ENCODE measurements at regions not wholly inside any gene's neighbourhood (a gene's known extent, or its start where the extent isn't known, plus 50 kb on each side); places are given as distances from the start of the nearest gene placed in this dataset.
A peak's percentile ranks its signal among the peaks of the same experiment; 100 is the strongest.

GRCh38 chr12:105699209-105699608 lies 368.7 kb downstream of the C12orf75 start:
- no peak for DNase-seq
- intact Hi-C loops (cut with DNase I, micrococcal nuclease), result no loop called here

GRCh38 chr12:105704787-105705186 lies 374.3 kb downstream of the C12orf75 start:
- Histone ChIP-seq H3K9me3 (no peaks in the 10 kb centered on the region), H3K4me3 (no peak overlapping the region), H3K36me3 (ENCODE audit: low read depth) (no peaks in the 10 kb centered on the region), H3K4me1 (ENCODE audit: low read depth) (no peaks in the 10 kb centered on the region)
- intact Hi-C loops (cut with DNase I, micrococcal nuclease), result loop anchor here (5.0 to 10.0 kb wide), 2 partner anchors 430 to 438 kb away; partner anchors contain the start of gene NUAK1 (in 1 of the 2)
- DNase-seq (peak in 2 of 3 donors; percentile 35 to 61), ATAC-seq (peak; percentile 67)
- no peak for TF ChIP-seq CTCF (IDR thresholded peaks at IDR 0.05)

More at GRCh38 chr12:105699209-105699608, 368.7 kb downstream of the C12orf75 start:
- Histone ChIP-seq H3K4me1 (ENCODE audit: low read depth) (no peaks in the 10 kb centered on the region), H3K36me3 (ENCODE audit: low read depth) (no peaks in the 10 kb centered on the region), H3K9me3 (no peaks in the 10 kb centered on the region), H3K4me3 (no peak overlapping the region)
- no peak for TF ChIP-seq CTCF (IDR thresholded peaks at IDR 0.05)
- peak; percentile 53 for ATAC-seq

- H3K4me1 ChIP-seq (ENCODE audit: low read depth), result no peaks in the 10 kb centered on the region
- no peak overlapping the region for H3K4me3 ChIP-seq
- no peak for ATAC-seq
- no peak for DNase-seq
- H3K9me3 ChIP-seq, result no peaks in the 10 kb centered on the region
- intact Hi-C loops (cut with DNase I, micrococcal nuclease), result loop anchor here (5.0 to 10.0 kb wide), 2 partner anchors 430 to 437 kb away; partner anchors contain the start of gene NUAK1 (in 1 of the 2)
- no peaks in the 10 kb centered on the region for H3K36me3 ChIP-seq (ENCODE audit: low read depth)
- TF ChIP-seq CTCF (IDR thresholded peaks at IDR 0.05), result no peak
These were observed 374.7 kb downstream of the C12orf75 start for GRCh38 chr12:105705235-105705634.

- no peak overlapping the region for H3K4me3 ChIP-seq
- ATAC-seq, result peak; percentile 59
- H3K9me3 ChIP-seq, result no peaks in the 10 kb centered on the region
- H3K4me1 ChIP-seq (ENCODE audit: low read depth), result no peaks in the 10 kb centered on the region
- DNase-seq, result peak in 1 of 3 donors; percentile 54
- TF ChIP-seq CTCF (IDR thresholded peaks at IDR 0.05), result peak; percentile 47
- intact Hi-C loops (cut with DNase I, micrococcal nuclease), result loop anchor here (5.0 to 10.0 kb wide), 2 partner anchors 429 to 437 kb away; partner anchors contain the start of gene NUAK1 (in 1 of the 2)
- H3K36me3 ChIP-seq (ENCODE audit: low read depth), result no peaks in the 10 kb centered on the region
These were observed 375.3 kb downstream of the C12orf75 start for GRCh38 chr12:105705765-105706164.

- Histone ChIP-seq H3K4me3 (no peak overlapping the region), H3K9me3 (no peaks in the 10 kb centered on the region), H3K4me1 (ENCODE audit: low read depth) (no peaks in the 10 kb centered on the region), H3K36me3 (ENCODE audit: low read depth) (no peaks in the 10 kb centered on the region)
- no peak for ATAC-seq
- no peak for DNase-seq
- TF ChIP-seq CTCF (IDR thresholded peaks at IDR 0.05), result no peak
- intact Hi-C loops (cut with DNase I, micrococcal nuclease), result loop anchor here (5.0 to 10.0 kb wide), 2 partner anchors 428 to 436 kb away; partner anchors contain the start of gene NUAK1 (in 1 of the 2)
These were observed 376.0 kb downstream of the C12orf75 start for GRCh38 chr12:105706321-105706972.

Data from mucosa of descending colon (tissue), 3 donors.